ENCODE measurements at regions not wholly inside any gene's neighbourhood (a gene's known extent, or its start where the extent isn't known, plus 50 kb on each side); places are given as distances from the start of the nearest gene placed in this dataset.

GRCh38 chr5:67493676-67494075 is 297.1 kb upstream of the CD180 start:
- ATAC-seq, result peak; percentile 89
- H3K27me3 Mint-ChIP-seq (ENCODE audit: low read depth), result no peaks in the 10 kb centered on the region
- no peaks in the 10 kb centered on the region for H3K36me3 Mint-ChIP-seq
- no peak overlapping the region for H3K27ac Mint-ChIP-seq
- H3K9me3 Mint-ChIP-seq, result no peaks in the 10 kb centered on the region
- DNase-seq (ENCODE audit: low spot score), result peak; percentile 32
- ChIA-PET CTCF (interaction anchor here (0.6 to 1.4 kb wide), 3 partner anchors 16 to 759 kb away, joined by 4 to 9 read pairs (median 4); no protein-coding TSS in a partner anchor), POLR2A (no interaction called here)
- H3K4me1 Mint-ChIP-seq, result peaks cover 3% of the 10 kb centered on the region
- TF ChIP-seq FOXP1 (CRISPR knock-in tag; IDR thresholded peaks at IDR 0.05; ENCODE audit: borderline replicate concordance) (no peak), GRHL2 (CRISPR knock-in tag; IDR thresholded peaks at IDR 0.05; ENCODE audit: insufficient replicate concordance, severe bottlenecking) (no peak), E2F5 (CRISPR knock-in tag; IDR thresholded peaks at IDR 0.05) (no peak), RELA (CRISPR knock-in tag; IDR thresholded peaks at IDR 0.05; ENCODE audit: borderline replicate concordance) (no peak), JAZF1 (CRISPR knock-in tag; IDR thresholded peaks at IDR 0.05) (no peak), NR2C2 (CRISPR knock-in tag; IDR thresholded peaks at IDR 0.05) (no peak), ZNF416 (CRISPR knock-in tag; IDR thresholded peaks at IDR 0.05) (no peak), FOXK1 (CRISPR knock-in tag; IDR thresholded peaks at IDR 0.05) (no peak), NR1H2 (CRISPR knock-in tag; IDR thresholded peaks at IDR 0.05) (no peak), IRF2 (CRISPR knock-in tag; IDR thresholded peaks at IDR 0.05; ENCODE audit: borderline replicate concordance, low read depth) (no peak), IRF1 (CRISPR knock-in tag; IDR thresholded peaks at IDR 0.05) (no peak), CREB1 (CRISPR knock-in tag; IDR thresholded peaks at IDR 0.05) (no peak), PREB (CRISPR knock-in tag; IDR thresholded peaks at IDR 0.05; ENCODE audit: borderline replicate concordance) (no peak), ZNF423 (CRISPR knock-in tag; IDR thresholded peaks at IDR 0.05) (no peak), ZNF512 (CRISPR knock-in tag; IDR thresholded peaks at IDR 0.05; ENCODE audit: borderline replicate concordance) (no peak), SMAD3 (CRISPR knock-in tag; IDR thresholded peaks at IDR 0.05; ENCODE audit: borderline replicate concordance) (no peak), ARID4B (CRISPR knock-in tag; IDR thresholded peaks at IDR 0.05; ENCODE audit: borderline replicate concordance) (no peak), GABPB1 (CRISPR knock-in tag; IDR thresholded peaks at IDR 0.05) (no peak), FOXJ3 (CRISPR knock-in tag; IDR thresholded peaks at IDR 0.05; ENCODE audit: borderline replicate concordance) (no peak)
- no peak overlapping the region for H3K4me3 Mint-ChIP-seq

Data from WTC11 (cell line).